Endodermal cell (in vitro differentiated cells): ENCODE measurements at regions not wholly inside any gene's neighbourhood (a gene's known extent, or its start where the extent isn't known, plus 50 kb on each side); places are given as distances from the start of the nearest gene placed in this dataset.

Experiments used
- DNase-seq: peaks from one replicate; pipeline ENCODE4 v3.0.0-alpha.2; 2017
- H3K27ac ChIP-seq: 2 replicates; pipeline ENCODE4 v1.5.1; 2013; ENCODE audit warnings: mild to moderate bottlenecking, low read depth, low read length, moderate library complexity
- H3K27me3 ChIP-seq: 2 replicates; pipeline ENCODE4 v1.6.1; 2013; ENCODE audit warnings: mild to moderate bottlenecking, low read length, moderate library complexity; ENCODE audit not compliant: insufficient read depth, control insufficient read depth, poor library complexity, severe bottlenecking
- H3K36me3 ChIP-seq: 2 replicates; pipeline ENCODE4 v1.7.0; 2013; ENCODE audit warnings: mild to moderate bottlenecking, low read length, moderate library complexity; ENCODE audit not compliant: control insufficient read depth, insufficient read depth
- H3K4me1 ChIP-seq: one replicate; pipeline ENCODE4 v1.7.0; 2013; ENCODE audit warnings: low read length; ENCODE audit not compliant: control insufficient read depth, insufficient read depth
- H3K4me3 ChIP-seq: 2 replicates; pipeline ENCODE4 v1.5.1; 2013; ENCODE audit warnings: mild to moderate bottlenecking, low read length, moderate library complexity
- H3K9ac ChIP-seq: 2 replicates; pipeline ENCODE4 v1.6.1; 2013; ENCODE audit warnings: mild to moderate bottlenecking, low read length, moderate library complexity; ENCODE audit not compliant: poor library complexity, severe bottlenecking; ENCODE audit errors: extremely low read depth
- H3K9me3 ChIP-seq: 2 replicates; pipeline ENCODE4 v1.6.1; 2013; ENCODE audit warnings: mild to moderate bottlenecking, low read length, moderate library complexity; ENCODE audit not compliant: control insufficient read depth
- H3K27ac Mint-ChIP-seq: 2 replicates; pipeline ENCODE4 v1.8.0; 2020; ENCODE audit warnings: mixed read lengths
- H3K27me3 Mint-ChIP-seq: 2 replicates; pipeline ENCODE4 v1.8.0; 2021; ENCODE audit warnings: mild to moderate bottlenecking, mixed read lengths; ENCODE audit not compliant: insufficient read depth
- H3K36me3 Mint-ChIP-seq: 2 replicates; pipeline ENCODE4 v1.8.0; 2020; ENCODE audit warnings: low read depth, mixed read lengths
- H3K4me1 Mint-ChIP-seq: 2 replicates; pipeline ENCODE4 v1.8.0; 2020; ENCODE audit warnings: mixed read lengths
- H3K4me3 Mint-ChIP-seq: 2 replicates; pipeline ENCODE4 v1.8.0; 2020; ENCODE audit warnings: mild to moderate bottlenecking, moderate library complexity, mixed read lengths
- H3K9me3 Mint-ChIP-seq: 2 replicates; pipeline ENCODE4 v1.8.0; 2020; ENCODE audit warnings: mild to moderate bottlenecking, mixed read lengths
- CTCF ChIP-seq: fragments of 200-600 bp; sonication (generic); conservative IDR thresholded peaks from 2 replicates; pipeline ENCODE4 v1.5.0; 2021; ENCODE audit warnings: antibody characterized with exemption, mild to moderate bottlenecking
- WGBS, 2 experiments: methylation state at CpG; one replicate each; pipeline versions ENCODE4 v1.1.5 to v1.1.7; 2013; ENCODE audit warnings: missing lambda C conversion rate in 2 of 2, mixed read lengths in 1 of 2; ENCODE audit not compliant: insufficient coverage in 1 of 2, insufficient read length in 1 of 2; 5-methylcytosine and 5-hydroxymethylcytosine counted together

GRCh38 chrX:45681891-45682290 is 481.2 kb upstream of the DIPK2B start:
- Histone ChIP-seq H3K27me3 (no peaks in the 10 kb centered on the region), H3K36me3 (no peaks in the 10 kb centered on the region), H3K4me3 (no peak overlapping the region), H3K9me3 (no peaks in the 10 kb centered on the region), H3K4me1 (no peaks in the 10 kb centered on the region), H3K9ac (no peak overlapping the region), H3K27ac (no peak overlapping the region)
- TF ChIP-seq CTCF, result no peak
- H3K27me3 Mint-ChIP-seq, result peaks cover 2% of the 10 kb centered on the region
- WGBS, 2 experiments, result 100% methylated on average over 1 of the region's 1 CpG; no CpG with 5 or more reads in 1 of the 2 experiments
- no peak for DNase-seq
- H3K4me3 Mint-ChIP-seq, result no peak overlapping the region
- H3K36me3 Mint-ChIP-seq, result no peaks in the 10 kb centered on the region
- H3K27ac Mint-ChIP-seq, result no peak overlapping the region
- peaks cover 42% of the 10 kb centered on the region for H3K9me3 Mint-ChIP-seq
- no peaks in the 10 kb centered on the region for H3K4me1 Mint-ChIP-seq

GRCh38 chrX:45669715-45670340 is 469.2 kb upstream of the DIPK2B start:
- Histone ChIP-seq H3K27ac (no peak overlapping the region), H3K4me3 (no peak overlapping the region), H3K27me3 (no peaks in the 10 kb centered on the region), H3K9me3 (no peaks in the 10 kb centered on the region), H3K36me3 (no peaks in the 10 kb centered on the region), H3K4me1 (no peaks in the 10 kb centered on the region), H3K9ac (no peak overlapping the region)
- no peak for TF ChIP-seq CTCF
- Mint-ChIP-seq H3K27me3 (no peaks in the 10 kb centered on the region), H3K4me1 (no peaks in the 10 kb centered on the region), H3K36me3 (no peaks in the 10 kb centered on the region), H3K4me3 (no peak overlapping the region), H3K27ac (no peak overlapping the region), H3K9me3 (peaks cover 54% of the 10 kb centered on the region)
- no peak for DNase-seq
- WGBS, 2 experiments, result 98% methylated on average over 5 of the region's 5 CpGs; no CpG with 5 or more reads in 1 of the 2 experiments

GRCh38 chrX:45668686-45669443 is 468.2 kb upstream of the DIPK2B start:
- Mint-ChIP-seq H3K4me3 (no peak overlapping the region), H3K4me1 (no peaks in the 10 kb centered on the region), H3K27me3 (no peaks in the 10 kb centered on the region), H3K9me3 (peaks cover 56% of the 10 kb centered on the region), H3K36me3 (no peaks in the 10 kb centered on the region), H3K27ac (no peak overlapping the region)
- Histone ChIP-seq H3K9ac (no peak overlapping the region), H3K9me3 (no peaks in the 10 kb centered on the region), H3K4me3 (no peak overlapping the region), H3K4me1 (no peaks in the 10 kb centered on the region), H3K36me3 (no peaks in the 10 kb centered on the region), H3K27me3 (no peaks in the 10 kb centered on the region), H3K27ac (no peak overlapping the region)
- no peak for DNase-seq
- no peak for TF ChIP-seq CTCF
- WGBS, 2 experiments, result 86% methylated on average over 5 of the region's 6 CpGs; no CpG with 5 or more reads in 1 of the 2 experiments
